Fibroblast of the aortic adventitia (primary cell): ENCODE measurements at regions not wholly inside any gene's neighbourhood (a gene's known extent, or its start where the extent isn't known, plus 50 kb on each side); places are given as distances from the start of the nearest gene placed in this dataset.
"Not testable (repeated sequence)": the region's sequence is repeated elsewhere in the genome, so short reads cannot be mapped to it uniquely, and the experiment has no call there.

ENCODE experiments used
- DNase-seq: peaks from one replicate; pipeline ENCODE4 v3.0.0-alpha.2; 2010; ENCODE audit warnings: low read depth
- H3K4me3 ChIP-seq: 2 replicates; pipeline ENCODE4 v1.5.1; 2011; ENCODE audit warnings: low read depth, mild to moderate bottlenecking, control low read depth, low read length, moderate library complexity
- TF ChIP-seq, protein P1 (sequence below): IDR thresholded peaks from 2 replicates; pipeline ENCODE4 v1.5.1; 2011; ENCODE audit warnings: mild to moderate bottlenecking, low read length, control low read depth, inconsistent platforms; ENCODE audit not compliant: insufficient read depth

DNA sequence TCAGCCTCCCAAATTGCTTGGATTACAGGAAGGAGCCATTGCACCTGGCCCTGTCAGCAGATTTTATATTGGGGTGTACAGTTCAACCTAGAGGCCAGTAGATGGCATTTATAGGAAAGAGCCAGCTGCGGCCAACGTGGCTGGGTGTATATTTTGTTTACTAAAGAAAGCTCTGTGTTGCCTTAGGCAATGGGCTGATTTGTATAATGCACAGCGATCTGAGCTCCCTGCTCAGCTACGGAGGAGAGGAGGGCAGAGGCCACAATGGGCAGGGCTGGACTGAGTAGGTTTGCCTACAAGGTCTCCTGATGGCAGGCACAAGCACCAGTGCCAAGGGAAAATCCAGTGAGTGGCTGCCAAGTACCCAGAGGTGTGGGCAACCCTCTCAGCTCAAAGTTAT lies 282.4 kb downstream of the ARPP21 start:
- TF ChIP-seq, protein P1, sequence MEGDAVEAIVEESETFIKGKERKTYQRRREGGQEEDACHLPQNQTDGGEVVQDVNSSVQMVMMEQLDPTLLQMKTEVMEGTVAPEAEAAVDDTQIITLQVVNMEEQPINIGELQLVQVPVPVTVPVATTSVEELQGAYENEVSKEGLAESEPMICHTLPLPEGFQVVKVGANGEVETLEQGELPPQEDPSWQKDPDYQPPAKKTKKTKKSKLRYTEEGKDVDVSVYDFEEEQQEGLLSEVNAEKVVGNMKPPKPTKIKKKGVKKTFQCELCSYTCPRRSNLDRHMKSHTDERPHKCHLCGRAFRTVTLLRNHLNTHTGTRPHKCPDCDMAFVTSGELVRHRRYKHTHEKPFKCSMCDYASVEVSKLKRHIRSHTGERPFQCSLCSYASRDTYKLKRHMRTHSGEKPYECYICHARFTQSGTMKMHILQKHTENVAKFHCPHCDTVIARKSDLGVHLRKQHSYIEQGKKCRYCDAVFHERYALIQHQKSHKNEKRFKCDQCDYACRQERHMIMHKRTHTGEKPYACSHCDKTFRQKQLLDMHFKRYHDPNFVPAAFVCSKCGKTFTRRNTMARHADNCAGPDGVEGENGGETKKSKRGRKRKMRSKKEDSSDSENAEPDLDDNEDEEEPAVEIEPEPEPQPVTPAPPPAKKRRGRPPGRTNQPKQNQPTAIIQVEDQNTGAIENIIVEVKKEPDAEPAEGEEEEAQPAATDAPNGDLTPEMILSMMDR, result no peak
- no peak for DNase-seq
- H3K4me3 ChIP-seq, result no peak overlapping the region

GRCh38 chr3:35924070-35924469 lies 284.7 kb downstream of the ARPP21 start:
- H3K4me3 ChIP-seq, result not testable (repeated sequence)
- TF ChIP-seq, protein P1, result peak; percentile 52
- DNase-seq, result peak; percentile 14

DNA sequence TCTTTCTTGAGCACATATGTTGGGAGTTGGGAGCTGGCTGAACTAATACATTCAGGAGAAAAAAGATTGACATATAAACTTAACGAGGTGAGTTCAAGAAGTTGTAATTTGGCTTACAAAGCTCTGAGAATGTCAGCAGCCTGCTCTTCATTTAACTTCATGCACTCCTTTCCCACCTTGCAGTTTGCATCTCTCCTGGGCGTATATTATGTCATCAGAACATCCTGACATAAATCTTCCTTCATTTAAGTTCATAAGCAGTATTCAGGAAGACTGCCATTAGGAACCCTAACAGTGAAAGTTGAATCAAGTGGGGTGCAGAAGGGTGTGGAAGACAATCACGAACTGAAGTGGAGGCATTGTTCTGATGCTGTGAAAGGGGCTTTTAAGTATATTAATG lies 288.1 kb downstream of the ARPP21 start:
- DNase-seq, result no peak
- H3K4me3 ChIP-seq, result no peak overlapping the region
- TF ChIP-seq, protein P1, result no peak

- no peak overlapping the region for H3K4me3 ChIP-seq
- TF ChIP-seq, protein P1, result no peak
- peak; percentile 76 for DNase-seq
These were observed 289.8 kb downstream of the ARPP21 start for GRCh38 chr3:35929158-35929557.

GRCh38 chr3:35931867-35932266 lies 292.5 kb downstream of the ARPP21 start:
- TF ChIP-seq, protein P1, result no peak
- DNase-seq, result peak; percentile 50
- no peak overlapping the region for H3K4me3 ChIP-seq

- peak; percentile 97 for DNase-seq
- H3K4me3 ChIP-seq, result no peak overlapping the region
These were observed 293.7 kb downstream of the ARPP21 start for GRCh38 chr3:35932995-35933394.

DNA sequence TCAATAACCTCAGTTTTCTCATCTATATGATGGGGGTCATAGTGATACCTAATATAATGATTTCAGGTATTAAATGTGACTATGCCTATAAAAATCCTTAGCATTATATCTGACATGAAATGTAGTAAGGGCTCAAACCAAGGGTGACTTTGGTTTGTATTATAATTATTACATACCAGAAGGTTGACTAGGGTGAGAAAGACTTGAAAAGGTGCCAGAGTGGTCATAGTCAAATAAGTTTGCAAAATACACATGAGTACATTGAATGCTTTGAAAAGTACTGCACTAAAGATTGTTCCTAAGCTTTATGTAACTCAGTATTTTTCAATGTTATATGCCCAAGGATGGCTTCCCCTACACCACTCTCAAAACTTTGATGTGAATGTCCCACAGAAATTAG lies 297.2 kb downstream of the ARPP21 start:
- no peak overlapping the region for H3K4me3 ChIP-seq
- TF ChIP-seq, protein P1, result no peak
- DNase-seq, result peak; percentile 78

More at GRCh38 chr3:35932995-35933394, 293.7 kb downstream of the ARPP21 start:
- TF ChIP-seq, protein P1, result no peak
